OCI-LY3 (cell line): ENCODE measurements at regions not wholly inside any gene's neighbourhood (a gene's known extent, or its start where the extent isn't known, plus 50 kb on each side); places are given as distances from the start of the nearest gene placed in this dataset.

Experiments
- H2AFZ ChIP-seq: fragments of 200-600, 300-600 bp; shearing (Covaris generic); 2 replicates; pipeline ENCODE4 v1.6.0; 2014; ENCODE audit warnings: antibody characterized with exemption, low read depth, low read length
- H3K27ac ChIP-seq: fragments of 200-600, 300-600 bp; sonication (generic); 2 replicates; pipeline ENCODE4 v1.5.1; 2014; ENCODE audit warnings: mild to moderate bottlenecking, low read length, moderate library complexity, mixed read lengths
- H3K27me3 ChIP-seq: fragments of 200-600, 300-600 bp; sonication (generic); 2 replicates; pipeline ENCODE4 v1.6.1; 2014; ENCODE audit warnings: low read depth, low read length, mixed read lengths
- H3K36me3 ChIP-seq: fragments of 200-600, 300-600 bp; sonication (generic); replicated peaks from 2 replicates; pipeline ENCODE3; 2014; ENCODE audit warnings: low read depth, low read length, mixed read lengths
- H3K4me1 ChIP-seq: fragments of 300-600, 200-600 bp; sonication (generic); 2 replicates; pipeline ENCODE4 v1.6.1; 2014; ENCODE audit warnings: low read length, mixed read lengths
- H3K4me2 ChIP-seq: fragments of 200-600, 300-600 bp; sonication (generic); 2 replicates; pipeline ENCODE4 v1.6.1; 2014; ENCODE audit warnings: low read length, mixed read lengths
- H3K4me3 ChIP-seq: fragments of 300-600, 200-600 bp; sonication (generic); 2 replicates; pipeline ENCODE4 v1.5.1; 2014; ENCODE audit warnings: antibody characterized with exemption, mild to moderate bottlenecking, low read length, moderate library complexity
- H3K79me2 ChIP-seq: fragments of 300-600, 200-600 bp; shearing (Covaris generic); 2 replicates; pipeline ENCODE4 v1.6.1; 2014; ENCODE audit warnings: mild to moderate bottlenecking, low read length, mixed read lengths
- H3K9ac ChIP-seq: fragments of 300-600, 200-600 bp; shearing (Covaris generic); 2 replicates; pipeline ENCODE4 v1.6.0; 2014; ENCODE audit warnings: mild to moderate bottlenecking, low read length, moderate library complexity
- H3K9me3 ChIP-seq: fragments of 200-600, 300-600 bp; shearing (Covaris generic); 2 replicates; pipeline ENCODE4 v1.6.1; 2014; ENCODE audit warnings: low read length, mixed read lengths; ENCODE audit not compliant: insufficient read depth
- H4K20me1 ChIP-seq: fragments of 200-600, 300-600 bp; sonication (generic); 2 replicates; pipeline ENCODE4 v1.6.1; 2016; ENCODE audit warnings: low read length, mixed read lengths; ENCODE audit not compliant: insufficient read depth
- EZH2phosphoT487 ChIP-seq: fragments of 200-600 bp; shearing (Covaris generic); IDR thresholded peaks from 2 replicates; pipeline ENCODE4 v1.6.1; 2018; ENCODE audit warnings: antibody characterized with exemption, mixed run types, low read depth
- TF ChIP-seq, protein P1 (sequence below): fragments of 200-600, 300-600 bp; sonication (generic); IDR thresholded peaks from 2 replicates; pipeline ENCODE4 v1.5.1; 2014; ENCODE audit warnings: antibody characterized with exemption, low read length, low read depth

GRCh38 chr6:113219783-113220182 lies 637.4 kb upstream of the MARCKS start:
- H3K27ac ChIP-seq, result no peak overlapping the region

DNA sequence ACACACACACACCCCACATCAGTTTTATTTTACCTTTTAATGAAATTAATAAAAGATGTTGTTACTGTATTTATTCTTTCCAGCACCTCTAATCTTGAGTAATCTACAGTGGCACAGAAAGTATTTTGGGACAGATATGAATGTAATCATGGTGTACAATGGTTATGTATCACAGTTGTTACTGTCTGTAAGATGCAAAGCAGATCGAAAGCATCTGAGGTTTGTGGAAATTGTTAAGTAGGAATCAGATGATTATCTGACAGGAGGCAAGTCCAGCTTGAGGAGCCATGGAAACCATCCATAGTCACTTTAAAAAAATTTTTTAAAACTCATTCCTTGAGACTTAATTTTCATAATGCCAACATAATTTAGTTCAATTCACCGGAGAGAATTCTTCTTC lies 636.3 kb upstream of the MARCKS start:
- H3K27ac ChIP-seq, result no peak overlapping the region
- no peaks in the 10 kb centered on the region for H4K20me1 ChIP-seq
- H3K79me2 ChIP-seq, result no peaks in the 10 kb centered on the region
- no peak overlapping the region for H3K9ac ChIP-seq
- H3K9me3 ChIP-seq, result no peaks in the 10 kb centered on the region
- H3K4me3 ChIP-seq, result no peak overlapping the region
- no peak overlapping the region for H2AFZ ChIP-seq
- H3K36me3 ChIP-seq, result no peaks in the 10 kb centered on the region
- H3K4me1 ChIP-seq, result no peaks in the 10 kb centered on the region
- TF ChIP-seq, protein P1, sequence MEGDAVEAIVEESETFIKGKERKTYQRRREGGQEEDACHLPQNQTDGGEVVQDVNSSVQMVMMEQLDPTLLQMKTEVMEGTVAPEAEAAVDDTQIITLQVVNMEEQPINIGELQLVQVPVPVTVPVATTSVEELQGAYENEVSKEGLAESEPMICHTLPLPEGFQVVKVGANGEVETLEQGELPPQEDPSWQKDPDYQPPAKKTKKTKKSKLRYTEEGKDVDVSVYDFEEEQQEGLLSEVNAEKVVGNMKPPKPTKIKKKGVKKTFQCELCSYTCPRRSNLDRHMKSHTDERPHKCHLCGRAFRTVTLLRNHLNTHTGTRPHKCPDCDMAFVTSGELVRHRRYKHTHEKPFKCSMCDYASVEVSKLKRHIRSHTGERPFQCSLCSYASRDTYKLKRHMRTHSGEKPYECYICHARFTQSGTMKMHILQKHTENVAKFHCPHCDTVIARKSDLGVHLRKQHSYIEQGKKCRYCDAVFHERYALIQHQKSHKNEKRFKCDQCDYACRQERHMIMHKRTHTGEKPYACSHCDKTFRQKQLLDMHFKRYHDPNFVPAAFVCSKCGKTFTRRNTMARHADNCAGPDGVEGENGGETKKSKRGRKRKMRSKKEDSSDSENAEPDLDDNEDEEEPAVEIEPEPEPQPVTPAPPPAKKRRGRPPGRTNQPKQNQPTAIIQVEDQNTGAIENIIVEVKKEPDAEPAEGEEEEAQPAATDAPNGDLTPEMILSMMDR, result no peak
- no peak for TF ChIP-seq EZH2phosphoT487
- H3K27me3 ChIP-seq, result no peaks in the 10 kb centered on the region
- H3K4me2 ChIP-seq, result no peak overlapping the region

More at GRCh38 chr6:113219783-113220182, 637.4 kb upstream of the MARCKS start:
- TF ChIP-seq, protein P1, result no peak
- TF ChIP-seq EZH2phosphoT487, result no peak
- Histone ChIP-seq H3K79me2 (no peaks in the 10 kb centered on the region), H3K36me3 (no peaks in the 10 kb centered on the region), H3K4me3 (no peak overlapping the region), H3K9me3 (no peaks in the 10 kb centered on the region), H3K9ac (no peak overlapping the region), H3K4me1 (no peaks in the 10 kb centered on the region), H2AFZ (no peak overlapping the region), H4K20me1 (no peaks in the 10 kb centered on the region), H3K4me2 (no peak overlapping the region), H3K27me3 (no peaks in the 10 kb centered on the region)

- H4K20me1 ChIP-seq, result no peaks in the 10 kb centered on the region
- no peak overlapping the region for H3K9ac ChIP-seq
- no peak overlapping the region for H3K27ac ChIP-seq
- no peaks in the 10 kb centered on the region for H3K27me3 ChIP-seq
- H3K4me1 ChIP-seq, result no peaks in the 10 kb centered on the region
- H3K79me2 ChIP-seq, result no peaks in the 10 kb centered on the region
- H3K4me2 ChIP-seq, result no peak overlapping the region
- H3K9me3 ChIP-seq, result no peaks in the 10 kb centered on the region
- H3K4me3 ChIP-seq, result no peak overlapping the region
- no peaks in the 10 kb centered on the region for H3K36me3 ChIP-seq
- no peak for TF ChIP-seq EZH2phosphoT487
- TF ChIP-seq, protein P1, result no peak
- H2AFZ ChIP-seq, result no peak overlapping the region
Measured at GRCh38 chr6:113221850-113222249, 635.3 kb upstream of the MARCKS start.

DNA sequence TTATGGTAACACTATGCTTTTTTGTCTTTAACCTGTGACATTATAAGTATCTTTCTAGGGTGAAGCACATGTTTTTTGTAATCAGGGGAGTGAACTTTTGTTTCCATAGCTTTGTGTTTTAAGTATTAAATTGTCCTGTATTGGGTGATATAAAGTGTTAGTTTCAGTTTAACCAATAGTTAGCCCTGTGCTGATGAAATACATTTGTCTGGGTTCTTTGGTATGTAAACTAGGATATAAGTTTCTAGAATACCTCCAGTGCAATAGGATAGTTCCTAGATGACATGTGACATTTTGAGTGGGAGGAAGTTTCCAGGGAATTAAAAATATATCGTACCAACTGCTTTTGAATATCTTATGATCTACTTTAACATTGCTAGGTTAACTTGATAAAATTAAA lies 611.0 kb upstream of the MARCKS start:
- TF ChIP-seq, protein P1, result no peak
- TF ChIP-seq EZH2phosphoT487, result no peak
- no peaks in the 10 kb centered on the region for H3K9me3 ChIP-seq
- H3K4me1 ChIP-seq, result no peaks in the 10 kb centered on the region
- no peak overlapping the region for H2AFZ ChIP-seq
- H3K79me2 ChIP-seq, result no peaks in the 10 kb centered on the region
- H3K36me3 ChIP-seq, result no peaks in the 10 kb centered on the region
- H3K4me3 ChIP-seq, result no peak overlapping the region
- no peak overlapping the region for H3K4me2 ChIP-seq
- H3K9ac ChIP-seq, result no peak overlapping the region
- H3K27me3 ChIP-seq, result no peaks in the 10 kb centered on the region
- no peaks in the 10 kb centered on the region for H4K20me1 ChIP-seq
- H3K27ac ChIP-seq, result no peak overlapping the region
